ENCODE measurements at regions not wholly inside any gene's neighbourhood (a gene's known extent, or its start where the extent isn't known, plus 50 kb on each side); places are given as distances from the start of the nearest gene placed in this dataset.

DNA sequence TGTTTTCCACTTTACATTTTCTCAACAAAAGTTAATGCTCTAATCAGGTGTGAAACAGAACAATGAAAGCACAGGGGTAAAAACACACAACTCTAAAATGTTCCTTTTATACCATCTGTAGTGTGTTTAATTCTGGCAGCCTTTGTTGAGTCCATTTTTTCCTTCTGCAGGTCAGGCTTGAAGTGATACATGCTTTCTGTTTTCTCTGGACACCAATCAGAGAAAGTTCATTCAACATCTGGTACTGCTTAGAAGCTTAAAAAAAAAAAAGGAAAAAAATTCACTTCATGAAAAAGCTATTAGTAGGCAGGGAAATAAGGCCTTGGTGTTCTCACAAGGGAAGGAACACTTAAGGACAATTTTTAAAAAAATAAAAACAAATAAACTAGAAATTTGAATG, 231.3 kb upstream of the RHOBTB1 start:
- H3K9ac ChIP-seq (ENCODE audit: low read depth in 1 of 2, low read length in 2 of 2), result no peak overlapping the region
- H3K4me1 ChIP-seq (ENCODE audit: control insufficient read depth in 4 of 4, insufficient read depth in 4 of 4, low read length in 3 of 4), result no peaks in the 10 kb centered on the region
- no peak for TF ChIP-seq EGR1 (IDR thresholded peaks at IDR 0.05; ENCODE audit: low read depth in 2 of 2)
- no peak for TF ChIP-seq HNF4G (IDR thresholded peaks at IDR 0.05)
- TF ChIP-seq HNF4A (conservative IDR thresholded peaks at IDR 0.05), result no peak
- no peak for TF ChIP-seq NR2F2 (IDR thresholded peaks at IDR 0.05)
- TF ChIP-seq, protein P1, sequence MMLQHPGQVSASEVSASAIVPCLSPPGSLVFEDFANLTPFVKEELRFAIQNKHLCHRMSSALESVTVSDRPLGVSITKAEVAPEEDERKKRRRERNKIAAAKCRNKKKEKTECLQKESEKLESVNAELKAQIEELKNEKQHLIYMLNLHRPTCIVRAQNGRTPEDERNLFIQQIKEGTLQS (IDR thresholded peaks at IDR 0.05), result no peak
- TF ChIP-seq, protein P2, sequence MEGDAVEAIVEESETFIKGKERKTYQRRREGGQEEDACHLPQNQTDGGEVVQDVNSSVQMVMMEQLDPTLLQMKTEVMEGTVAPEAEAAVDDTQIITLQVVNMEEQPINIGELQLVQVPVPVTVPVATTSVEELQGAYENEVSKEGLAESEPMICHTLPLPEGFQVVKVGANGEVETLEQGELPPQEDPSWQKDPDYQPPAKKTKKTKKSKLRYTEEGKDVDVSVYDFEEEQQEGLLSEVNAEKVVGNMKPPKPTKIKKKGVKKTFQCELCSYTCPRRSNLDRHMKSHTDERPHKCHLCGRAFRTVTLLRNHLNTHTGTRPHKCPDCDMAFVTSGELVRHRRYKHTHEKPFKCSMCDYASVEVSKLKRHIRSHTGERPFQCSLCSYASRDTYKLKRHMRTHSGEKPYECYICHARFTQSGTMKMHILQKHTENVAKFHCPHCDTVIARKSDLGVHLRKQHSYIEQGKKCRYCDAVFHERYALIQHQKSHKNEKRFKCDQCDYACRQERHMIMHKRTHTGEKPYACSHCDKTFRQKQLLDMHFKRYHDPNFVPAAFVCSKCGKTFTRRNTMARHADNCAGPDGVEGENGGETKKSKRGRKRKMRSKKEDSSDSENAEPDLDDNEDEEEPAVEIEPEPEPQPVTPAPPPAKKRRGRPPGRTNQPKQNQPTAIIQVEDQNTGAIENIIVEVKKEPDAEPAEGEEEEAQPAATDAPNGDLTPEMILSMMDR (IDR thresholded peaks at IDR 0.05; ENCODE audit: low read depth, low read length, missing input control), result no peak
- TF ChIP-seq, protein P3, sequence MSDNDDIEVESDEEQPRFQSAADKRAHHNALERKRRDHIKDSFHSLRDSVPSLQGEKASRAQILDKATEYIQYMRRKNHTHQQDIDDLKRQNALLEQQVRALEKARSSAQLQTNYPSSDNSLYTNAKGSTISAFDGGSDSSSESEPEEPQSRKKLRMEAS (IDR thresholded peaks at IDR 0.05), result no peak
- TF ChIP-seq JUND (IDR thresholded peaks at IDR 0.05), result no peak
- no peak for TF ChIP-seq RAD21 (IDR thresholded peaks at IDR 0.05)
- no peak for TF ChIP-seq FOXA2 (IDR thresholded peaks at IDR 0.05)
- TF ChIP-seq GABPA (IDR thresholded peaks at IDR 0.05 in 1 of 2, conservative IDR thresholded peaks at IDR 0.05 in 1 of 2), result no peak
- TF ChIP-seq RXRA (IDR thresholded peaks at IDR 0.05), result no peak
- TF ChIP-seq TAF1 (conservative IDR thresholded peaks at IDR 0.05), result no peak
- no peak for TF ChIP-seq YY1 (IDR thresholded peaks at IDR 0.05)
- no peak for TF ChIP-seq SP1 (IDR thresholded peaks at IDR 0.05)
- no peaks in the 10 kb centered on the region for H3K27me3 ChIP-seq (ENCODE audit: control insufficient read depth in 4 of 4, insufficient read depth in 4 of 4, low read length in 3 of 4)
- H3K36me3 ChIP-seq (ENCODE audit: control insufficient read depth in 4 of 4, insufficient read depth in 3 of 4, low read depth in 1 of 4, low read length in 3 of 4), result no peaks in the 10 kb centered on the region
- no peak overlapping the region for H3K4me3 ChIP-seq (ENCODE audit: low read depth in 1 of 3, low read length in 3 of 3)
- H3K27ac ChIP-seq (ENCODE audit: low read depth in 1 of 2, low read length in 2 of 2), result no peak overlapping the region
- no peak for DNase-seq (ENCODE audit: low spot score)
- H3K9me3 ChIP-seq (ENCODE audit: control insufficient read depth in 4 of 4, low read length in 3 of 4), result no peaks in the 10 kb centered on the region

DNA sequence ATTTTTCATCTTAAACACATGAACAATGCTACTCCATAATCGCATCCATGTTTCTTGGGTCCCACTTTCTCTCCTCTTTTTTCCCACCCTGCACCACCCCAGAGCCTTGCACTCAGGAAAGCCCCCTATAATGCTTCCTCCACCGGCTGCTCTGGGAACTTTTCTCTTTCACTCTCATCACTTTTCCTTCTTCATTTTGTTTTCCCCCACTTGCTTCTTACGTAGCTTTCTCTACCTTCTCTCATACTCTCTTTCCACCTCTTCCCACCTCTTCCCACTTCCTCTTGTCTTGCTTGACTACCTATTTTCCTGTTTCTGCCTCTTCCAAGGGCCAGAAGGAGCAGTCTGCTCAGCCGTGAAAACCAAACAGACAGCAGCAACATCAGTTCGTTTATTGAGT, 229.5 kb upstream of the RHOBTB1 start:
- Histone ChIP-seq H3K36me3 (ENCODE audit: control insufficient read depth in 4 of 4, insufficient read depth in 3 of 4, low read depth in 1 of 4, low read length in 3 of 4) (no peaks in the 10 kb centered on the region), H3K27me3 (ENCODE audit: control insufficient read depth in 4 of 4, insufficient read depth in 4 of 4, low read length in 3 of 4) (no peaks in the 10 kb centered on the region), H3K4me3 (ENCODE audit: low read depth in 1 of 3, low read length in 3 of 3) (no peak overlapping the region), H3K9me3 (ENCODE audit: control insufficient read depth in 4 of 4, low read length in 3 of 4) (no peaks in the 10 kb centered on the region), H3K9ac (ENCODE audit: low read depth in 1 of 2, low read length in 2 of 2) (no peak overlapping the region), H3K27ac (ENCODE audit: low read depth in 1 of 2, low read length in 2 of 2) (no peak overlapping the region), H3K4me1 (ENCODE audit: control insufficient read depth in 4 of 4, insufficient read depth in 4 of 4, low read length in 3 of 4) (no peaks in the 10 kb centered on the region)
- TF ChIP-seq NR2F2 (IDR thresholded peaks at IDR 0.05) (no peak), RXRA (IDR thresholded peaks at IDR 0.05) (no peak), YY1 (IDR thresholded peaks at IDR 0.05) (no peak), SP1 (IDR thresholded peaks at IDR 0.05) (no peak), FOXA2 (IDR thresholded peaks at IDR 0.05) (no peak), HNF4G (IDR thresholded peaks at IDR 0.05) (no peak), RAD21 (IDR thresholded peaks at IDR 0.05) (no peak), TAF1 (conservative IDR thresholded peaks at IDR 0.05) (no peak), GABPA (IDR thresholded peaks at IDR 0.05 in 1 of 2, conservative IDR thresholded peaks at IDR 0.05 in 1 of 2) (no peak), HNF4A (conservative IDR thresholded peaks at IDR 0.05) (no peak)
- TF ChIP-seq, protein P3 (IDR thresholded peaks at IDR 0.05), result no peak
- TF ChIP-seq, protein P1 (IDR thresholded peaks at IDR 0.05), result no peak
- TF ChIP-seq, protein P4, sequence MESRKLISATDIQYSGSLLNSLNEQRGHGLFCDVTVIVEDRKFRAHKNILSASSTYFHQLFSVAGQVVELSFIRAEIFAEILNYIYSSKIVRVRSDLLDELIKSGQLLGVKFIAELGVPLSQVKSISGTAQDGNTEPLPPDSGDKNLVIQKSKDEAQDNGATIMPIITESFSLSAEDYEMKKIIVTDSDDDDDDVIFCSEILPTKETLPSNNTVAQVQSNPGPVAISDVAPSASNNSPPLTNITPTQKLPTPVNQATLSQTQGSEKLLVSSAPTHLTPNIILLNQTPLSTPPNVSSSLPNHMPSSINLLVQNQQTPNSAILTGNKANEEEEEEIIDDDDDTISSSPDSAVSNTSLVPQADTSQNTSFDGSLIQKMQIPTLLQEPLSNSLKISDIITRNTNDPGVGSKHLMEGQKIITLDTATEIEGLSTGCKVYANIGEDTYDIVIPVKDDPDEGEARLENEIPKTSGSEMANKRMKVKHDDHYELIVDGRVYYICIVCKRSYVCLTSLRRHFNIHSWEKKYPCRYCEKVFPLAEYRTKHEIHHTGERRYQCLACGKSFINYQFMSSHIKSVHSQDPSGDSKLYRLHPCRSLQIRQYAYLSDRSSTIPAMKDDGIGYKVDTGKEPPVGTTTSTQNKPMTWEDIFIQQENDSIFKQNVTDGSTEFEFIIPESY (IDR thresholded peaks at IDR 0.05), result no peak
- TF ChIP-seq, protein P5, sequence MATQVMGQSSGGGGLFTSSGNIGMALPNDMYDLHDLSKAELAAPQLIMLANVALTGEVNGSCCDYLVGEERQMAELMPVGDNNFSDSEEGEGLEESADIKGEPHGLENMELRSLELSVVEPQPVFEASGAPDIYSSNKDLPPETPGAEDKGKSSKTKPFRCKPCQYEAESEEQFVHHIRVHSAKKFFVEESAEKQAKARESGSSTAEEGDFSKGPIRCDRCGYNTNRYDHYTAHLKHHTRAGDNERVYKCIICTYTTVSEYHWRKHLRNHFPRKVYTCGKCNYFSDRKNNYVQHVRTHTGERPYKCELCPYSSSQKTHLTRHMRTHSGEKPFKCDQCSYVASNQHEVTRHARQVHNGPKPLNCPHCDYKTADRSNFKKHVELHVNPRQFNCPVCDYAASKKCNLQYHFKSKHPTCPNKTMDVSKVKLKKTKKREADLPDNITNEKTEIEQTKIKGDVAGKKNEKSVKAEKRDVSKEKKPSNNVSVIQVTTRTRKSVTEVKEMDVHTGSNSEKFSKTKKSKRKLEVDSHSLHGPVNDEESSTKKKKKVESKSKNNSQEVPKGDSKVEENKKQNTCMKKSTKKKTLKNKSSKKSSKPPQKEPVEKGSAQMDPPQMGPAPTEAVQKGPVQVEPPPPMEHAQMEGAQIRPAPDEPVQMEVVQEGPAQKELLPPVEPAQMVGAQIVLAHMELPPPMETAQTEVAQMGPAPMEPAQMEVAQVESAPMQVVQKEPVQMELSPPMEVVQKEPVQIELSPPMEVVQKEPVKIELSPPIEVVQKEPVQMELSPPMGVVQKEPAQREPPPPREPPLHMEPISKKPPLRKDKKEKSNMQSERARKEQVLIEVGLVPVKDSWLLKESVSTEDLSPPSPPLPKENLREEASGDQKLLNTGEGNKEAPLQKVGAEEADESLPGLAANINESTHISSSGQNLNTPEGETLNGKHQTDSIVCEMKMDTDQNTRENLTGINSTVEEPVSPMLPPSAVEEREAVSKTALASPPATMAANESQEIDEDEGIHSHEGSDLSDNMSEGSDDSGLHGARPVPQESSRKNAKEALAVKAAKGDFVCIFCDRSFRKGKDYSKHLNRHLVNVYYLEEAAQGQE (IDR thresholded peaks at IDR 0.05), result no peak
- 76% methylated on average over 5 of the region's 5 CpGs for WGBS
- DNase-seq (ENCODE audit: low spot score), result no peak

All from liver (tissue), 8 donors.